Cerebellar cortex (tissue), 1 donor: ENCODE measurements at regions not wholly inside any gene's neighbourhood (a gene's known extent, or its start where the extent isn't known, plus 50 kb on each side); places are given as distances from the start of the nearest gene placed in this dataset.

ENCODE experiments used
- DNase-seq: peaks from one replicate; pipeline ENCODE4 v3.0.0-alpha.2; 2015; ENCODE audit warnings: low spot score

DNA sequence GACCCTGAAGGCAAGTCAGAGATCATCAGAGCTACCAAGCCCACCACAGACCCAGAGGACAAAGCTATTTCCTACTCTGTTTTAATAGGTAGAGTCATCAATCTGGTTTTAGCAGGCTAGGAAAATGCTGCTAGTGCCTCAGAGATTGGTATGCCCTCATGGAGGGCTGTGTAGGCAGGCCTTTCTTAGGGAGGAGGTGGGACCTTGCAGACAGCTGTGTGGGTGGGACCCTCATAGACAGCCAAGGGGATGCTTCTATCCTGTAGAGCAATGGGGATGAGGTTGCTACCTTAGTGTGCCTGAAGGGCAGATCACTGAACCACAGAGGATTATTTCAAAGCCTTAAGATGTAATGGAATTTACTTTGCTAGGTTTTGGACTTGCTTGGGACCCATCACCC is 534.9 kb upstream of the KLF12 start:
- no peak for DNase-seq

DNA sequence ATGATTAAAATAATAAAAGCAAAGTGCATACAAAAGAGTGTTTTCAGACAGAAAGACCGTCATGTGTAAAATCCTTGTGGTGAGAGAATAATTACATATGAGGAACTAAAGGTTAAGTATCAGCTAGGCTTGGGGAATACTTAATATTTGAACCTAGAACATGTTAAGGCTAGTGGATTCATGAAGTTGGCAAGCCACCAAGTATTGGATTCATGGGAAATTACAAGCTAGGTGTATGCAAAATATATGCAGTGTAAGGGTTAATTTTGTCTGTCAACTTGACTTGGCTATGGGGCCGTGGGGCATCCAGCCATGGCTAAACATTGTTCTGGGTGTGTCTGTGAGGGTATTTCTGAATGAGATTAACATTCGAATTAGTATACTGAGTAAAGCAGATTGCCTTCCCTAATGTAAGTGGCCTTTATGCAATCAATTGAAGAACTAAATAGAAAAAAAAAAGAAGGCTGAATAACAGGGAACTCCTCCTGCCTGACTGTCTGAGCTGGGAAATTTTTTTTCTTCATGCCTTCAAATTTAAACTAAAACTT is 533.5 kb upstream of the KLF12 start:
- DNase-seq = no peak

DNA sequence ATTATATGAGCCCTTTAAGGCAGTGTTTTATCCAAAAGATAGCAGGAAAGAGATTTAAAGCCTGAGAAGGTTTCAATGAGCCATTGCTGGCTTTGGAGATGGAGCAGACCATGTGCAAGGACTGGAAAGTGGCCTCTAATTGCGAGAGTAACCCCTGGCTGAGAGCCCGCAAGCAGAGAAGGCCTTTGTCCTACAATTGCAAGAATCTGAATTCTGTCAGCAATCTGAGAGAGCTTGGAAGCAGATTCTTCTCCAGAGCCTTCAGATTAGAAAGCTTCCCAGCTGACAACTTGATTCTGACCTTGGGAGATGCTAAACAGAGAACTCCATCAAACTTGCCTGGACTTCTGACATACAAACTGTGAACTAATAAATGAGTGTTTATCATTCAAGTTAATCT is 528.7 kb upstream of the KLF12 start:
- DNase-seq = no peak

DNA sequence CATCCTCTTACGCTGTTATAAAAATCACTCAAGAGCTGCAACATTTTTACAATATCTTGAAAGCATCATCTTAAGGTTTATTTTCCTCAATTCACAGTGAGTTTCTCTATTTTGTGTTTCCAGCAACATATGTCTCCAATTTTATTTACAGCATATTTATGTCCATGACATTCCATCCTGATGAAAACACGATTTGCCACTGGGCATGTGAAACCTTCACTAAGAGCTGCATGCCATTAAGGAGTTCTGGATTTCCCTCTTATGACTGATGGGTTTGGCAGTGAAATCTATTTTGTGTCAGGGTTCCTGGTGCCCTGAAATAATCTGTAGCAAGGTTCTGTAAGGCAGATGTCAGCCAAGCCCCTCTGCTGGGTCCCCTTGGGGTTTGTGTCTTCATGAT is 527.6 kb upstream of the KLF12 start:
- no peak for DNase-seq

DNA sequence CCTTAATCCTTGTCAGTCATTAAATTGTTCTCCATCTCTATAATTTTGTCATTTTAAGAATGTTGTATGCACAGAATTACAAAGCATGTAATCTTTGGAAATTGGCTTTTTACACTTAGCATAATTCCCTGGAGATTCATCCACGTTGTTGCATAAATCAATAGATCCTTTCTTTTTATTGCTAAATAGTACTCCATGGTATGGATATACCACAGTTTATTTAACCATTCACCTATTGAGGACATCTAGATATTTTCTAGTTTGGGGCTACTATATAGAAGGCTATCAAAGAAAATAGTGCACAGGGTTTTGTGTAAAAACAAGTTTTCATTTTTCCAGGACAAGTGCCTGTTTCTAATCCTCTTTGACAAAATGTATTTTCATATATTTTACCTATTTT is 523.6 kb upstream of the KLF12 start:
- no peak for DNase-seq

DNA sequence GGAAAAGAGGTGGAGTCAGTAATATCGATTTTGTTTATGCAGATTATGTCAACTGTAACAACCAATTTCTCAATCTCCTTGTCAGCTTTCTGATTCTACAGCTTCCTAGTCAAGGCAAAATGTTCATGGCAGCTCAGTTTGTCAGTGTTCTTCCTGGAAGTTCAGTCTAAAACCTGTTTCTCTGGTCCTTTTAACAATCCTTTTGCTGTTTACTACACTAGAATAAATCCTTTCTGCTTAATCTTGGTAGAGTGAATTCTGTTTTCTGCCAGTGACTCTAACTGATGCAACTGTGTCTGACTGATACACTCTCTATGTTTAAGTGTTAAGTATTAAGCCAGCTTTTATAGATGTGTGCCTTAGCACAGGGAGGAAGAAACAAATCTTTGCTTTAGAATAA is 516.9 kb upstream of the KLF12 start:
- DNase-seq = no peak

DNA sequence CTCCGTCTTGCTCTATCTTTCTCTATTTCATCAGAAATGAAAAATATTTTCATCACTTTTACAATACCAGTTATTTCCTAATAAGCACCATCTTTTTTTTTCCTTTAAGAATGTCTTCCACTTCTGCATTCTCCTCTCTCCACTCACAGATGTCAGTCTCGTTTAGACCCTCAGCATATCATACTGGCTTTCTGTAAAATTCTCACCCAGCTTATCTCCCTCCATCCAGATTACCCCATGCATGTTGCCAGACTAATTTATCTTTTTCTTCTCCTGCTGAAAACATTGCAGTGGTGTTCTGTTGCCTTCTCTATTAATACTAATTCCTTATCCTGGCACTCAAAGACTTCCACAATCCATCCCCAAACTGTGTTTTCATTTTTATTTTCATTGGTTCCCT is 513.8 kb upstream of the KLF12 start:
- DNase-seq = no peak

DNA sequence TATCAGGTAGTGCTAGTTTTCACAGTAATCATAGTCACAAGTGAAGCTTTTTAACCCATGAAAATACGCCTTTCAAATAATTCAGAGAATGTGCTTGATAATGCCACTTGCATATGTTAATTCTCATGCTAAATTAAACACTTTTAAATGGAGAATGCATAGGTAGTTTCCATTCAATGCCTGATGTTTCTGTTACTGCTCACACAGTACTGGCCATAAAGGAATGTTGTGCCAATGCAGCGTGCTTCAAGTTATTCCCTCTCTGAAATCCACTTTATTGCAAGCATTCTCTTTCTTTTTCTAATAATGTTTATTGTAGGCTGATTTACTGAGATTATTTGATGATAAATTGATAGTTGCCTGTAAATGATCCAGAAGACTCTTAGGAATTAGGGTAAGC is 513.0 kb upstream of the KLF12 start:
- DNase-seq = no peak

DNA sequence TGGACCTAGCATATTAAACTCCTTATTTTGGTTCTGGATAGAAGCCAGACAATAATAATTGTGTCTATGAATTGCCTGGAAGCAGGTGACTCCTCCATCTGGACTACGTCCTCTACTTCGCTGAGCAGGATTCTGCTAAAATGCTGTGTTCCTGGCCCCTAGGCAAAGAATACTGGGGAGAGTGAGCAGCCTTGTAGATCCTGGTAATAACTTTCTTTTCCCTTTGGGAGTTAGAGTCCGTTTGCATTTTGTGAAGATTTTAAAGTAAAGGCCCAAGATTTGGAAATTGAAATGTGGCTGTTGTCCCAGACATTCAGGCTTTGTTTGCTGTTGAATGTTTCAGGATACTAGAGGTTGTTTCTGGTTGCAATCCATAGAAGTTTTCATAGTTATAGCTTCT is 511.9 kb upstream of the KLF12 start:
- peak; percentile 11 for DNase-seq

DNA sequence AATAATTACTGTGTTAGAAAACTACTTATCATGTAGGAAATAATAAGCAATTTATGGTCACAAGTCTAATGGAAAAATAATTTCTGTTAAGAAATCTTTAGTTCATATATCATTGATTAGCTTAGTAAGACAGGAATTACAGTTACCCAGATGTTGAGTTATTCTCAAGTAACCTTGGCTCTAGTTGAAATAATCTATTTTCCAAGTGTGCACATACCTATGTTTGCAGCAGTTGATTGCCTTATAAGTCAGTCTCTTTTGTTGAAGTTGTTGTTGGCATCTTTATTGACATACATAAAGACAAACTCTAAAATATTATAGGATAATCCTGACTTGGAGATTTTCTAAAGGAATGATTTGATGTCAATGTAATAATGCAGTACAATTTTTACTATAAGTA is 511.4 kb upstream of the KLF12 start:
- DNase-seq = no peak

DNA sequence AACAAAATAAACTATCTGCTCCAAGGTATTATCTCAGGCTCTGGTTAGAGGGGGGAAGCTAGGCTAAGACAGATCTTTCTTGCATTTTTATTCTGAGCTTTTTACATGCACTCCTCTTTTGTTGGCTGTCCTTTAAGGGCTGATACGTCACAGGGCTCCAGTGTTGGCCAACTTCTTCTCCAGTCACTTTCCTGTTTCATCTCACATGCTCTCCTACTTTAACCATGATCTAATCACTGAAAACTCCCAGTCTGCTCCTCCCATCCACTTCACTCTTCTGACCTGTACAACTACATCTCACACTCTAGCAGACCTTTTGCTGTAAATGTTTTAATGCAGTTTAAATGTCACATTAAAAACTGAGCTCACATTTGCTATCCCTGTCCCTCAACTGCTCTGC is 510.0 kb upstream of the KLF12 start:
- no peak for DNase-seq

DNA sequence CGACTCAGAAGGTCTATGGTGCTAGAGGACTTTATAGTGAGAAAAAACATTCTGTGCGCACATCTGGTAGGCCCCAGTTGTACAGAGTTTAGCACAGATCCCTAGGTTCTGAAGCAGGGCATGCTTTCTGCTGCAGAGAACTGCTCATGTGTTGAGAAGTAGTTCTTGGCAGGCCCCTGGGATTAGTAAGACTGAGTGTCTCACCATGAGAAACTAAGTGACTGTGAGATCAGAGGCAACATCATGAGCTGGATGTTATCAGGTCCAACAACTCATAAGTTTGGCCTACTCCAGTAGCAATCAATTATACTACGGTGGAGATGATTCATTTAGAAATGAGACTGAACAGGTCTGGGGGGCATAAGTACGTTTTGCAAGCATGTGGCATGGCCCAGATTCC is 507.4 kb upstream of the KLF12 start:
- no peak for DNase-seq

DNA sequence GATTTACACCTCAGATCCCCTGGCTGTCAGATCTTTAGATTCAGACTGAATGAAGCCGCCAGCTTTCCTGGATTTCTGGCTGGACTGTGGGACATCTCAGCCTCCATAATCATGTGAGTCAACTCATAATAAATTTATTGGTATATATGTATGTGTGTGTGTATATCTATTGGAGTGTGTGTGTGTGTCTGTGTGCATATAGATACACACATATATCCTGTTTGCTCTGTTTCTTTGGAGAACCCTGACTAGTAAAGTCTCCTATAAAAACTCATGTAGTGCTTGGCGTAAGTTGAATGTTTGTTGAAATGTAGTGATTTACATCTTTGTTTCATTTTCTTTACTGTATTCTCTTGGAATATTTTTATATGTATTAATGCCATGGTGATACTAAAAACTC is 499.5 kb upstream of the KLF12 start:
- no peak for DNase-seq

DNA sequence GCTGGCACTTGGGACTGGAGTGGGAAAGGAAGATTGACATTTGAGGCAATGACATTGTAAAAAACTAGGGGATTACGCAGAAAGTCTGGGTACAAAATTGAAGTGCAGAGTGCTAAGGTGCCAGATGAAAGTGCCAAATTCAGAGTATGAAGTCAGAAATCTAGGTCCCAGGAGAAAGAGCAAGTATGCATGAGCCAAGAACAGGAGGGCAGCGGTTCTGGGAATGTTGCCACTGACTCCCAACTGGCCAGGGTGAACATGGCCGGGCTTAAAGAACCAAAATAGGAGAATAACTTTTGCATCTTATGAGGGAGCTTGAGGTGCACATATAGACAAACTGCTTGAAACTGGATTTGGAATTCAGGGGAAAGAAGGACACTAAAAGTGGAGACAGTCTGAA is 495.8 kb upstream of the KLF12 start:
- DNase-seq = no peak

DNA sequence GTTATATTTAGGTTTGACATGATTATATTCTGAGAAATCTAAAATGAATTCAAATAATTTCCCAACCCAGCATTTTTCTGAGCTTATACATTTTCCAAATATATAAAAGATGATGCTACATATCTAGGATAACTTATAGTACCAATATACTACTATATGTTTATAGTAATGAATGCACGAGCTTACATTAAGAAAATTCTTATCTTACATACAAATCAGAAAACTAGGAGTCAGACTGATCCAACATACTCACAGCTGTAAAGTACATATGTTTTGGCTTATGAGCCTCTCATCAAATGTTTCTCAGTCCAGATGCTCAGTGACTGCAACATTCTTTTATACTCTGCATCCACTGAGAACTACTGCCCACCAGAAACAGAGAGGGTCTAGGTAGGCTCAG is 491.3 kb upstream of the KLF12 start:
- no peak for DNase-seq

DNA sequence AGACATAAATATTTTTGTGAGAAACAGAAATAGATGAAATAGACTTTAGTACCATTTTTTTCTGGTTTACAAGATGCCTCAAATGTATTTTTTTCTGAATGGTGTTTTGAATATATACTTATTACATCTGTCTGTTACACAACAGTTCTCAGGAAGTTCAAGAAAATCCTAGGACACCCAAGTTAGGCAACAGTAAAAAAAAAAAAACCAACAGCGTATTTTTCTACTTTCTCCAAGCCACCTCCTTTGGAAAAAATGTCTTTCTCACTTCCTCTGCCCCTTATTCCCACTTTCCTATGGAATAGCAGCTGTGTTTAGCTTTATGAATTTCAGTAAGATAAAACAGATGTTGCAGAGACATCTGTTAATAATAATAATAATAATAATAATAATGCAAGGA is 489.6 kb upstream of the KLF12 start:
- DNase-seq = no peak

DNA sequence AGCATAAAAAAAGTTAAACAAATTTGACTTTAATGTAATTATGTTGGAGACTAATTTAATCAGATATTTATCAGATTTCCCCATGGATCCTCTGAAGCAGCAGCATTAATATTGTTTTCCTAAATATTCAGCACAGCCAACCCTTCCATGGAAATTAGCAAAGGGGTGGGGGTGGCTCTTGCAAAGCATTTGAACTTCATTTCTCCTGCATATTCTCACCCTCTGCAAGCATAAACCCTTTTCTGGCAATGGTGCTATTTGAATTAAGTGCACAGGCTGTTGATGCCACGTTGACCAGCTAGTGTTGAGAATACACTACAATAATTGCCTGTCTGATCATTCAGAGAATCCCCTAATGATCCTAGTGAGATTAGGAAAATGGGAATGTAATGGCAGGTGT is 488.1 kb upstream of the KLF12 start:
- DNase-seq = no peak

DNA sequence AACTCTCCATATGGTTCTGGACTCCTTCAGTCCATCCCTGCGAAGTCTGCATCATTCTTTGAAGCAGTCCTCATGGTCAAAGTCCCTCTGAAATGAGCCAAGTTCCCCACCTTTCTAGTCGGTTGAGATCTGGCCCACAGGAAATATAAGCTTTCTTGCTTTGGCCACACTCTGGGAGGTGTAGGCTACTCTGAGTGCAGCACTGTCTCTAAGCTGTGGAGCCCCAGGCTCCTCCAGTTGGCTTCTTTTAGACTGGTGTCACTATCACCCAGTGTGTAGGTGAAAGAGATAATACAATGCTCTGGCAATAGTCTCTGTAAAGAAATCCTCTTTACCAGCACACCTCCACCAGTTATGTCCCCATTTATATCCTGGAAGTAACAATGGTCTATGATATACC is 486.5 kb upstream of the KLF12 start:
- DNase-seq = no peak

DNA sequence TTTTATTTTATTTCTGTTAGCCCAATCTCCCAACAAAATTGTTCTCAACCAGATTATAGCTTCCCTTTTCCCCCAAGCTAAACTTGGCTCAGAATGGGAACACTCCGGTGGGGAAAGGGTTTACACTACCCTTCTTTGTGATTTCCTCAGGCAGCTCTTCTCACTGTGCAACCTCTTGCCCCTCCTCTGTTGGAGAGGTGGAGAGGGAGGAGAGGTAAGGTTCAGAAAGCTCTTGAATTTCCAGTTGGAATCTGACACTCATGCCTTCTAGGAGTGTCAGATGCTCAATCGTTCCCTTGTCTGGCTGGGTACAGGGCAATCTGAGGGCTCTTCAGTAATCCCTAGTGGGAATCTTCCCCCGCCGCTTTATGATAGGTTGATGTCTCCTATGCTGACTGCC is 486.1 kb upstream of the KLF12 start:
- DNase-seq = no peak

DNA sequence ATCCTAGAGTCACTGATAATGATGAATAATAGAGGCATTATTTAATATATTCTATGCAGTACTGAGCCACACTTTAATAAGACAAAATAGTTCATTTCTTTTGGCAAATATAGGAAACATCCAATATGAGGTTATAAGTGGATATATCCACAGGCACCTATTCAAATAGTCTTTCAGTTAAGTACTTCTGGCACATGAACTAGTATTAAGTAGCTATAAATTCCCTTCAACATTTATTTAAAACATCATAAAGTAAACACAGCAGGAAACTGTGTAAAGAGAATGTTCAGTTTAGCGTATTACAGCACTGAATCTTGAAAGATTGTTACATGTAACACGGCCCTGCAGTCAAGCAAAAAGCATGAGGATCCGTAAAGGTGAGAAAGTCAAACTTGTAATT is 463.3 kb upstream of the KLF12 start:
- no peak for DNase-seq

DNA sequence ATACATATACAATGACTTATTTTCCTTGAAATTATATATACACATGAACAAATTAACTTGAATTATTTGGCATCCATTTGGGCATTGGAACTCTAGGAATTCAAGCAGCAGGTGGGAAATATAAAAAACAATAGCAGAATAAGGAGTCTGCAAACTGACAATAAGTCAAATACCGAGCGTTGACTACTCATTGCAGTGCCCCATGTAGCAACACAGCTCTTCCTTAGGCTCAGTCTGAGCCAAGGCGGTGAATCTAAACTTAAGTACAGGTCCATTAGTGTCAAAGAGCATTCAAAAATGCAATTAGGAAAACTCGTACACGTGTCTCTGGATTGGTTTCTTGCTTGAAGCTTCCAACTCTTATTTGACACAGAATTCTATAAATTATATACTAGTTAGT is 462.5 kb upstream of the KLF12 start:
- DNase-seq = no peak

DNA sequence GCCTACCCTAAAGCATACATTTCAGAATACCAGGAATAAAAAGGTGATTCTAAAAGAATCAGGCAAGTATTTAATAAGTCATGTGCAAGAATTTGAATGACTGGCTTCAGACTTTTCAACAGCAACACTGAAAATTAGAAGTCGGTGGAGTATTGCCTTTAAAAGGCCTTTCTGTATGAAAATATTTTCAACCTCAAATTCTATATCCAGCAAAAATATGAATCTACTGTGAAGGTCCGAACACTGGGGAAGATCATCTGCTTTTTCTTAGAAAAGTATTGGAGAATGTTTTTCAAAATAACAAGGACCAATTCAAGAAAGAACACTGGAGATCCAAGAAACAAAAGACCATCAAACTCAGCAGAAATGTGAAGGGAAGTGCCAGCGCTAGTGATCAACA is 459.5 kb upstream of the KLF12 start:
- no peak for DNase-seq

DNA sequence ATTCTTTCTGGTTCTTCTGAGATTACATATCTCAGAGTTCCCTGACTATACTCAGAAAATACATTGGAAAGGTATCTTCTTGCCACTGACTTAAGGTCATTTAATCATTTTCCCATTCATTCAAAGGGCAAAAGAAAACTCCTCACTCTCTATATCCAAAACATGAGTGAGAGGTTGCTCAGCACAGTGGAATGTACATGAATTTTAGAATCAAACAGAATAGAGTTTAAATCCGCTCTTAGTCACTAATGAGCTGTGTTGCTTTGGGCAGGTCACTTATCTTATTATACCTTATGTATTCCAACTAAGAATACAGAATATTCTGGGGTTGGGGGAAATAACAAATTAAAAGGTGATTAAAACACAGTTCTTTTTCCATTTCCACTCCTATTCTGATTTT is 452.6 kb upstream of the KLF12 start:
- no peak for DNase-seq

DNA sequence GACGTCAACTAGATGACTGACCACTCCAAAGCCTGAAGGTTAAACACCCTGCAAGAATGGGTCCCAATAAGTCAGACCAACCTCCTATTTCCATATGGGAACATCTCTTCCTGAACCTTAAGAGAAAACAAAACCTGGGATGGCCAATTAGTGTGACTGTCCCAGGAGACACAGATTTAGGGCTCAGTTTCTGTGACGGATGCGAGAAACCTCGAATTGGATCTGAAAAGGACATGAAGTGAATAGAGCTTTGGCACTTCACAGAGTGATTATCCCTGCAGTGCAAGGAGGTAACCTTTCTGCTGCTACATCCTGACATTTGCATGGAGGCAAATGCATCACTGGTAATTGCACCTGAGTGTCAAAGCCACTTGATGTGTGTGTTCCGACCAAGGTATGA is 442.2 kb upstream of the KLF12 start:
- peak; percentile 26 for DNase-seq

DNA sequence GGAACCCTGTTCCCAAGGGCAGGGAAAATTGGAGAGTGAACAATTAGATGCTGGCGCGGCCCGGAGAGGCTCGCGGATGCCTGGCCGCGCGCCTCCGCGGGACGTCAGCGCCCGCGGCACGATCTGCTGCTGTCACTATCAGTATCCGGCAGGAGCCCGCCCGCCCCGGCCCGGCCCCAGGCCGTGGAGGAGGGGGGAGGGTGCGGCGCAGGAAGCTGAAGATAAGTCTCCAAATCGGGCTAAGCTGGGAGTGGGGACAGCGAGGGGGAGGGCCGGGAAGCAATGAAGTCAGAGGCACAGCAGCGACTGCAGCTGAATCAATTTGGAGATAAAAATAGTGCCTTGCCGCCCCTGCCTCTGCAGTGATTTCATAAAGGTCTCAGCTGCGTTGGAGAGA is 441.5 kb upstream of the KLF12 start:
- peak; percentile 49 for DNase-seq
